VCaP (cell line): ENCODE measurements at regions not wholly inside any gene's neighbourhood (a gene's known extent, or its start where the extent isn't known, plus 50 kb on each side); places are given as distances from the start of the nearest gene placed in this dataset.
"Not testable (repeated sequence)": the region's sequence is repeated elsewhere in the genome, so short reads cannot be mapped to it uniquely, and the experiment has no call there.

Source experiments
- H3K27ac ChIP-seq: fragments of 450-650 bp; 2 replicates; pipeline ENCODE4 v1.5.1; 2017
- CTCF ChIP-seq: fragments of 450-650 bp; conservative IDR thresholded peaks from 2 replicates; pipeline ENCODE4 v1.5.1; 2017; ENCODE audit warnings: mild to moderate bottlenecking, moderate library complexity

GRCh38 chr11:92035488-92035887, 189.1 kb upstream of the FAT3 start:
- TF ChIP-seq CTCF, result no peak
- H3K27ac ChIP-seq, result no peak overlapping the region

GRCh38 chr11:92027136-92027535, 197.5 kb upstream of the FAT3 start:
- not testable (repeated sequence) for H3K27ac ChIP-seq

- TF ChIP-seq CTCF, result no peak
- no peak overlapping the region for H3K27ac ChIP-seq
Observed at GRCh38 chr11:92026664-92027063, 198.0 kb upstream of the FAT3 start.

- no peak overlapping the region for H3K27ac ChIP-seq
- no peak for TF ChIP-seq CTCF
Observed at GRCh38 chr11:92024788-92025187, 199.8 kb upstream of the FAT3 start.

- no peak for TF ChIP-seq CTCF
- H3K27ac ChIP-seq, result no peak overlapping the region
Observed at GRCh38 chr11:92022499-92022898, 202.1 kb upstream of the FAT3 start.

- TF ChIP-seq CTCF, result no peak
- no peak overlapping the region for H3K27ac ChIP-seq
Observed at GRCh38 chr11:92018332-92018731, 206.3 kb upstream of the FAT3 start.

- TF ChIP-seq CTCF, result no peak
- no peak overlapping the region for H3K27ac ChIP-seq
Observed at GRCh38 chr11:92008249-92008648, 216.4 kb upstream of the FAT3 start.

GRCh38 chr11:92002568-92002967, 222.1 kb upstream of the FAT3 start:
- no peak for TF ChIP-seq CTCF
- peak overlapping the region; percentile 52 for H3K27ac ChIP-seq
